Astrocyte (in vitro differentiated cells and primary cell): ENCODE measurements at regions not wholly inside any gene's neighbourhood (a gene's known extent, or its start where the extent isn't known, plus 50 kb on each side); places are given as distances from the start of the nearest gene placed in this dataset.

Experiments
- CTCF ChIP-seq: IDR thresholded peaks from 2 replicates; pipeline ENCODE4 v1.5.1; 2011; ENCODE audit warnings: low read depth, mild to moderate bottlenecking, inconsistent platforms, low read length, moderate library complexity; ENCODE audit not compliant: insufficient read depth
- EZH2 ChIP-seq: IDR thresholded peaks from 2 replicates; pipeline ENCODE4 v1.6.1; 2012; ENCODE audit warnings: mild to moderate bottlenecking, low read length, inconsistent platforms; ENCODE audit not compliant: insufficient read depth

GRCh38 chr2:64226611-64227010 lies 82.4 kb upstream of the PELI1 start:
- TF ChIP-seq CTCF (no peak), EZH2 (no peak)
